MM.1S (cell line): ENCODE measurements at regions not wholly inside any gene's neighbourhood (a gene's known extent, or its start where the extent isn't known, plus 50 kb on each side); places are given as distances from the start of the nearest gene placed in this dataset.

Source experiments
- EZH2 ChIP-seq: fragments of 300-600 bp; sonication (generic); optimal IDR thresholded peaks from 2 replicates; pipeline ENCODE3; 2017; ENCODE audit warnings: low read depth, mild to moderate bottlenecking, antibody characterized with exemption, low read length, mixed read lengths
- EZH2phosphoT487 ChIP-seq: fragments of 300-600 bp; sonication (generic); IDR thresholded peaks from 2 replicates; pipeline ENCODE4 v1.6.1; 2018; ENCODE audit warnings: antibody characterized with exemption, low read length
- TF ChIP-seq, protein P1 (sequence below): fragments of 300-600 bp; sonication (generic); IDR thresholded peaks from 2 replicates; pipeline ENCODE4 v1.5.1; 2016; ENCODE audit warnings: antibody characterized with exemption, low read length, mixed read lengths

DNA sequence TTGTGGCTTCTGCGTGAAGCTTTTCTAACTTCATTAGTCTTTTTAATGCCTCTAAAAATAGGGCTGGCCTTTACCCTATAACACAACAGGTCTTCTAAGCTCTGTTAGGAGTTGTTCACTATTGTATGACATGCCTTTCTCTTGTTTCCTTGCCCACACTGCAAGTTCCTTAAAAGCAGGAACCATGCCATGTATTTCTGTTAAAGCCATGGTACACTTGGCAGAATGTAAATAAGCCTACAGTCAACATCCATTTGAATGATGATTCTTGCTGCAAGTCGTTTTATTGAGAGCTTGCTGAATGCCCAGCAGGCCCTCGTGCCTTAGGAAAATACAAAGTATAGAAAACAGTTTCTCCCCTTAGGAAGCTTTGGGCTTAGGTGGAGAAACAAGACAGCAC is 214.6 kb downstream of the DUSP10 start:
- TF ChIP-seq, protein P1, sequence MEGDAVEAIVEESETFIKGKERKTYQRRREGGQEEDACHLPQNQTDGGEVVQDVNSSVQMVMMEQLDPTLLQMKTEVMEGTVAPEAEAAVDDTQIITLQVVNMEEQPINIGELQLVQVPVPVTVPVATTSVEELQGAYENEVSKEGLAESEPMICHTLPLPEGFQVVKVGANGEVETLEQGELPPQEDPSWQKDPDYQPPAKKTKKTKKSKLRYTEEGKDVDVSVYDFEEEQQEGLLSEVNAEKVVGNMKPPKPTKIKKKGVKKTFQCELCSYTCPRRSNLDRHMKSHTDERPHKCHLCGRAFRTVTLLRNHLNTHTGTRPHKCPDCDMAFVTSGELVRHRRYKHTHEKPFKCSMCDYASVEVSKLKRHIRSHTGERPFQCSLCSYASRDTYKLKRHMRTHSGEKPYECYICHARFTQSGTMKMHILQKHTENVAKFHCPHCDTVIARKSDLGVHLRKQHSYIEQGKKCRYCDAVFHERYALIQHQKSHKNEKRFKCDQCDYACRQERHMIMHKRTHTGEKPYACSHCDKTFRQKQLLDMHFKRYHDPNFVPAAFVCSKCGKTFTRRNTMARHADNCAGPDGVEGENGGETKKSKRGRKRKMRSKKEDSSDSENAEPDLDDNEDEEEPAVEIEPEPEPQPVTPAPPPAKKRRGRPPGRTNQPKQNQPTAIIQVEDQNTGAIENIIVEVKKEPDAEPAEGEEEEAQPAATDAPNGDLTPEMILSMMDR, result no peak
- no peak for TF ChIP-seq EZH2phosphoT487
- TF ChIP-seq EZH2, result no peak
